GM12878 (cell line): ENCODE measurements at regions not wholly inside any gene's neighbourhood (a gene's known extent, or its start where the extent isn't known, plus 50 kb on each side); places are given as distances from the start of the nearest gene placed in this dataset.
A peak's percentile ranks its signal among the peaks of the same experiment; 100 is the strongest.

Experiments
- ATAC-seq: fragments of 200-7000 bp; cut with Tn5 transposase; 3 replicates; pipeline ENCODE4 v1.9.1; 2020; ENCODE audit warnings: mild to moderate bottlenecking, moderate library complexity
- BruUV-seq: library from RNA; stranded (reverse); fragments of 400-500 nt; replicated peaks from 2 replicates; lab custom pipeline; 2021; lab: Mats Ljungman, UMichigan
- CTCF ChIA-PET: fragments of 300-600 bp; sonication (Branson Sonifier 250); formaldehyde crosslinking; extraction: SDS; loops from one replicate; lab custom pipeline; 2021; ENCODE audit warnings: inconsistent platforms; lab: Yijun Ruan, JAX
- POLR2A ChIA-PET: fragments of 350-600 bp; formaldehyde crosslinking; extraction: SDS; loops from one replicate; lab custom pipeline; 2021; ENCODE audit warnings: inconsistent platforms; lab: Charles Lee
- RAD21 ChIA-PET: fragments of 300-600 bp; sonication (Branson Sonifier 250); formaldehyde crosslinking; loops from one replicate; lab custom pipeline; 2023; ENCODE audit warnings: antibody characterized with exemption; ENCODE audit not compliant: unreplicated experiment; lab: Charles Lee
- SMC1A ChIA-PET: fragments of 300-600 bp; sonication (Branson Sonifier 250); formaldehyde crosslinking; loops from one replicate; lab custom pipeline; 2023; ENCODE audit not compliant: unreplicated experiment, uncharacterized antibody; lab: Charles Lee
- DNase-seq: peaks from one replicate; pipeline ENCODE4 v3.0.0-alpha.2; 2011; ENCODE audit warnings: low read depth, low spot score
- FAIRE-seq: peaks from 3 replicates; lab custom pipeline; 2011; peaks lifted over from hg19 to GRCh38; lab: Jason Lieb, UNC
- H2AFZ ChIP-seq: 2 replicates; pipeline ENCODE4 v1.6.0; 2011; ENCODE audit warnings: low read depth, low read length, control low read depth; ENCODE audit not compliant: control insufficient read depth
- H3K27ac ChIP-seq: 2 replicates; pipeline ENCODE4 v1.5.1; 2011; ENCODE audit warnings: control low read depth; ENCODE audit not compliant: control insufficient read depth, insufficient read depth
- H3K27me3 ChIP-seq, 2 experiments: replicated peaks in 1 of 2; 2 replicates each; pipeline versions ENCODE4 v1.6.0 to v1.6.1; 2011; ENCODE audit warnings: low read length in 1 of 2; ENCODE audit not compliant: control insufficient read depth in 2 of 2, insufficient read depth in 2 of 2
- H3K36me3 ChIP-seq, 2 experiments: 2 replicates each; pipeline ENCODE4 v1.5.1; 2011; ENCODE audit warnings: low read length in 1 of 2; ENCODE audit not compliant: control insufficient read depth in 2 of 2, insufficient read depth in 2 of 2
- H3K4me1 ChIP-seq: 2 replicates; pipeline ENCODE4 v1.6.1; 2011; ENCODE audit warnings: mild to moderate bottlenecking, low read length, moderate library complexity, mixed read lengths; ENCODE audit not compliant: control insufficient read depth, insufficient read depth
- H3K4me2 ChIP-seq: 2 replicates; pipeline ENCODE4 v1.6.0; 2011; ENCODE audit warnings: control low read depth; ENCODE audit not compliant: control insufficient read depth, insufficient read depth
- H3K4me3 ChIP-seq: fragments of 200-600 bp; sonication (generic); 2 replicates; pipeline ENCODE4 v1.5.1; 2016
- H3K79me2 ChIP-seq: 2 replicates; pipeline ENCODE4 v1.6.0; 2011; ENCODE audit warnings: low read length; ENCODE audit not compliant: control insufficient read depth, insufficient read depth
- H3K9ac ChIP-seq: 2 replicates; pipeline ENCODE4 v1.8.0; 2011; ENCODE audit warnings: low read length, control low read depth, mixed read lengths; ENCODE audit not compliant: control insufficient read depth, insufficient read depth
- H3K9me3 ChIP-seq: replicated peaks from 3 replicates; pipeline ENCODE4 v1.5.1; 2011; ENCODE audit warnings: mild to moderate bottlenecking, low read length; ENCODE audit not compliant: control insufficient read depth, insufficient read depth
- H4K20me1 ChIP-seq: 2 replicates; pipeline ENCODE4 v1.6.0; 2011; ENCODE audit not compliant: control insufficient read depth, insufficient read depth
- BCL11A ChIP-seq: IDR thresholded peaks from 2 replicates; pipeline ENCODE4 v1.6.1; 2011; ENCODE audit warnings: low read depth, low read length
- CEBPB ChIP-seq, 2 experiments: fragments of 150-350 bp in 1 of 2; IDR thresholded peaks; 2 replicates each; pipeline ENCODE4 v1.6.1; 2012 to 2014; ENCODE audit warnings: low read depth in 2 of 2, low read length in 2 of 2, borderline replicate concordance in 1 of 2, inconsistent platforms in 1 of 2
- CHD4 ChIP-seq: fragments of 200-600 bp; sonication (generic); IDR thresholded peaks from 2 replicates; pipeline ENCODE4 v1.6.1; 2016; ENCODE audit warnings: mild to moderate bottlenecking
- CREM ChIP-seq: IDR thresholded peaks from 2 replicates; pipeline ENCODE4 v1.6.1; 2014; ENCODE audit warnings: antibody characterized with exemption, low read depth
- CUX1 ChIP-seq: IDR thresholded peaks from 2 replicates; pipeline ENCODE4 v1.6.1; 2012; ENCODE audit warnings: improper control_type of control experiment, low read depth, low read length; ENCODE audit not compliant: insufficient replicate concordance
- EP300 ChIP-seq, 2 experiments: fragments of 150-350 bp in 1 of 2; IDR thresholded peaks; 2 replicates each; pipeline ENCODE4 v1.6.1; 2011 to 2012; ENCODE audit warnings: low read depth in 2 of 2, low read length in 2 of 2, borderline replicate concordance in 1 of 2, improper control_type of control experiment in 1 of 2, inconsistent platforms in 1 of 2; ENCODE audit not compliant: control insufficient read depth in 1 of 2
- FOS ChIP-seq: IDR thresholded peaks from 3 replicates; pipeline ENCODE4 v1.6.1; 2011; ENCODE audit warnings: borderline replicate concordance; ENCODE audit not compliant: insufficient read length; ENCODE audit errors: extremely low read depth
- GATAD2B ChIP-seq: fragments of 450-650 bp; conservative IDR thresholded peaks from 2 replicates; pipeline ENCODE4 v1.6.1; 2017; ENCODE audit warnings: low read depth, mild to moderate bottlenecking, moderate library complexity
- HDAC2 ChIP-seq: fragments of 200-600 bp; sonication (generic); IDR thresholded peaks from 2 replicates; pipeline ENCODE4 v1.6.1; 2017
- KAT2A ChIP-seq: conservative IDR thresholded peaks from 2 replicates; pipeline ENCODE4 v1.6.1; 2011; ENCODE audit warnings: low read depth, low read length; ENCODE audit not compliant: control insufficient read depth
- NFXL1 ChIP-seq: fragments of 450-650 bp; IDR thresholded peaks from 2 replicates; pipeline ENCODE4 v1.6.1; 2017; ENCODE audit warnings: antibody characterized with exemption, mild to moderate bottlenecking, borderline replicate concordance
- NR2F1 ChIP-seq: fragments of 450-650 bp; conservative IDR thresholded peaks from 2 replicates; pipeline ENCODE4 v1.6.1; 2017; ENCODE audit warnings: mild to moderate bottlenecking
- ZBED1 ChIP-seq: IDR thresholded peaks from 2 replicates; pipeline ENCODE4 v1.6.1; 2016; ENCODE audit warnings: borderline replicate concordance
- ZNF217 ChIP-seq: fragments of 450-650 bp; IDR thresholded peaks from 2 replicates; pipeline ENCODE4 v1.6.1; 2017; ENCODE audit warnings: antibody characterized with exemption, mild to moderate bottlenecking
- ZNF384 ChIP-seq: IDR thresholded peaks from 2 replicates; pipeline ENCODE4 v1.6.1; 2012; ENCODE audit warnings: low read depth, mild to moderate bottlenecking, low read length, improper control_type of control experiment, borderline replicate concordance
- WGBS: methylation state at CpG from one replicate; pipeline ENCODE4 v1.1.6; 2016; ENCODE audit warnings: low lambda C conversion rate; ENCODE audit not compliant: insufficient replicate concordance, insufficient coverage; ENCODE audit errors: missing lambda C conversion rate; 5-methylcytosine and 5-hydroxymethylcytosine counted together
- in situ Hi-C: fragments of 300-500 bp; cut with MboI; formaldehyde crosslinking; loops from 9 replicates; pipeline ENCODE4 v1.14.3; 2018; ENCODE audit warnings: mixed read lengths
- intact Hi-C: fragments of 100-400 bp; cut with micrococcal nuclease; formaldehyde crosslinking; loops from one replicate; pipeline ENCODE4 v1.14.2; 2022; ENCODE audit not compliant: unreplicated experiment
- TF ChIP-seq, protein P1 (sequence below): IDR thresholded peaks from 2 replicates; pipeline ENCODE4 v1.6.1; 2011; ENCODE audit warnings: low read depth, low read length, improper control_type of control experiment, borderline replicate concordance
- TF ChIP-seq, protein P2 (sequence below): fragments of 150-350 bp; IDR thresholded peaks from 2 replicates; pipeline ENCODE4 v1.6.1; 2016; ENCODE audit warnings: low read depth, low read length

- no peak overlapping the region for H2AFZ ChIP-seq
- no peaks in the 10 kb centered on the region for H3K36me3 ChIP-seq
- no peak overlapping the region for H3K9ac ChIP-seq
- no peaks in the 10 kb centered on the region for H3K27me3 ChIP-seq
- intact Hi-C loops (no loop called here), in situ Hi-C loops (no loop called here)
- no peaks in the 10 kb centered on the region for H4K20me1 ChIP-seq
- no peak overlapping the region for H3K4me3 ChIP-seq
- WGBS, result 8% methylated on average over 4 of the region's 4 CpGs
- ChIA-PET RAD21 (no interaction called here), SMC1A (no interaction called here), POLR2A (no interaction called here), CTCF (no interaction called here)
- BruUV-seq, result no TSS peak
- no peaks in the 10 kb centered on the region for H3K4me1 ChIP-seq
- no peak overlapping the region for H3K27ac ChIP-seq
- peak; percentile 24; the same call in 2 of the 3 replicates for ATAC-seq
- H3K79me2 ChIP-seq, result no peaks in the 10 kb centered on the region
- no peak for DNase-seq
- H3K9me3 ChIP-seq, result no peaks in the 10 kb centered on the region
- H3K4me2 ChIP-seq, result no peak overlapping the region
- no peak for FAIRE-seq
- TF ChIP-seq GATAD2B (no peak), NFXL1 (no peak), ZNF217 (no peak), NR2F1 (no peak), ZNF384 (no peak), CHD4 (no peak), CUX1 (no peak), KAT2A (no peak), BCL11A (no peak), ZBED1 (no peak), CREM (no peak), EP300 (IDR thresholded peaks at IDR 0.05; ENCODE audit: borderline replicate concordance in 1 of 2, control insufficient read depth in 1 of 2, low read depth in 2 of 2, low read length in 2 of 2) (no peak), CEBPB (IDR thresholded peaks at IDR 0.05; ENCODE audit: borderline replicate concordance in 1 of 2, low read depth in 2 of 2, low read length in 2 of 2) (no peak), HDAC2 (no peak), FOS (no peak)
- TF ChIP-seq, protein P1, sequence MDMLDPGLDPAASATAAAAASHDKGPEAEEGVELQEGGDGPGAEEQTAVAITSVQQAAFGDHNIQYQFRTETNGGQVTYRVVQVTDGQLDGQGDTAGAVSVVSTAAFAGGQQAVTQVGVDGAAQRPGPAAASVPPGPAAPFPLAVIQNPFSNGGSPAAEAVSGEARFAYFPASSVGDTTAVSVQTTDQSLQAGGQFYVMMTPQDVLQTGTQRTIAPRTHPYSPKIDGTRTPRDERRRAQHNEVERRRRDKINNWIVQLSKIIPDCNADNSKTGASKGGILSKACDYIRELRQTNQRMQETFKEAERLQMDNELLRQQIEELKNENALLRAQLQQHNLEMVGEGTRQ, result no peak
- TF ChIP-seq, protein P2, sequence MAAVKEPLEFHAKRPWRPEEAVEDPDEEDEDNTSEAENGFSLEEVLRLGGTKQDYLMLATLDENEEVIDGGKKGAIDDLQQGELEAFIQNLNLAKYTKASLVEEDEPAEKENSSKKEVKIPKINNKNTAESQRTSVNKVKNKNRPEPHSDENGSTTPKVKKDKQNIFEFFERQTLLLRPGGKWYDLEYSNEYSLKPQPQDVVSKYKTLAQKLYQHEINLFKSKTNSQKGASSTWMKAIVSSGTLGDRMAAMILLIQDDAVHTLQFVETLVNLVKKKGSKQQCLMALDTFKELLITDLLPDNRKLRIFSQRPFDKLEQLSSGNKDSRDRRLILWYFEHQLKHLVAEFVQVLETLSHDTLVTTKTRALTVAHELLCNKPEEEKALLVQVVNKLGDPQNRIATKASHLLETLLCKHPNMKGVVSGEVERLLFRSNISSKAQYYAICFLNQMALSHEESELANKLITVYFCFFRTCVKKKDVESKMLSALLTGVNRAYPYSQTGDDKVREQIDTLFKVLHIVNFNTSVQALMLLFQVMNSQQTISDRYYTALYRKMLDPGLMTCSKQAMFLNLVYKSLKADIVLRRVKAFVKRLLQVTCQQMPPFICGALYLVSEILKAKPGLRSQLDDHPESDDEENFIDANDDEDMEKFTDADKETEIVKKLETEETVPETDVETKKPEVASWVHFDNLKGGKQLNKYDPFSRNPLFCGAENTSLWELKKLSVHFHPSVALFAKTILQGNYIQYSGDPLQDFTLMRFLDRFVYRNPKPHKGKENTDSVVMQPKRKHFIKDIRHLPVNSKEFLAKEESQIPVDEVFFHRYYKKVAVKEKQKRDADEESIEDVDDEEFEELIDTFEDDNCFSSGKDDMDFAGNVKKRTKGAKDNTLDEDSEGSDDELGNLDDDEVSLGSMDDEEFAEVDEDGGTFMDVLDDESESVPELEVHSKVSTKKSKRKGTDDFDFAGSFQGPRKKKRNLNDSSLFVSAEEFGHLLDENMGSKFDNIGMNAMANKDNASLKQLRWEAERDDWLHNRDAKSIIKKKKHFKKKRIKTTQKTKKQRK, result no peak
These were observed 1239.5 kb downstream of the SI start for GRCh38 chr3:163838769-163839168.
